ENCODE measurements at regions not wholly inside any gene's neighbourhood (a gene's known extent, or its start where the extent isn't known, plus 50 kb on each side); places are given as distances from the start of the nearest gene placed in this dataset.
A peak's percentile ranks its signal among the peaks of the same experiment; 100 is the strongest.

GRCh38 chr12:65643171-65643570, 181.1 kb upstream of the HMGA2 start:
- CTCF ChIA-PET = interaction anchor here (1.3 kb wide), 1 partner anchor 41 kb away, joined by 3 read pairs; no protein-coding TSS in a partner anchor
- Mint-ChIP-seq H3K36me3 (ENCODE audit: insufficient read depth, unreplicated experiment) (peaks cover 4% of the 10 kb centered on the region), H3K27me3 (ENCODE audit: insufficient read depth, unreplicated experiment) (no peaks in the 10 kb centered on the region), H3K9me3 (ENCODE audit: unreplicated experiment) (peaks cover 12% of the 10 kb centered on the region), H3K27ac (ENCODE audit: low read depth, unreplicated experiment) (no peak overlapping the region), H3K4me3 (ENCODE audit: unreplicated experiment) (no peak overlapping the region), H3K4me1 (ENCODE audit: insufficient read depth, unreplicated experiment) (peaks cover 28% of the 10 kb centered on the region)
- no peak for DNase-seq (ENCODE audit: unreplicated experiment)
- no peak for TF ChIP-seq CTCF (IDR thresholded peaks at IDR 0.05; ENCODE audit: unreplicated experiment)
- POLR2A ChIA-PET = no interaction called here
- no TSS peak for BruUV-seq (replicated peaks)
- intact Hi-C loops (cut with micrococcal nuclease) = no loop called here

DNA sequence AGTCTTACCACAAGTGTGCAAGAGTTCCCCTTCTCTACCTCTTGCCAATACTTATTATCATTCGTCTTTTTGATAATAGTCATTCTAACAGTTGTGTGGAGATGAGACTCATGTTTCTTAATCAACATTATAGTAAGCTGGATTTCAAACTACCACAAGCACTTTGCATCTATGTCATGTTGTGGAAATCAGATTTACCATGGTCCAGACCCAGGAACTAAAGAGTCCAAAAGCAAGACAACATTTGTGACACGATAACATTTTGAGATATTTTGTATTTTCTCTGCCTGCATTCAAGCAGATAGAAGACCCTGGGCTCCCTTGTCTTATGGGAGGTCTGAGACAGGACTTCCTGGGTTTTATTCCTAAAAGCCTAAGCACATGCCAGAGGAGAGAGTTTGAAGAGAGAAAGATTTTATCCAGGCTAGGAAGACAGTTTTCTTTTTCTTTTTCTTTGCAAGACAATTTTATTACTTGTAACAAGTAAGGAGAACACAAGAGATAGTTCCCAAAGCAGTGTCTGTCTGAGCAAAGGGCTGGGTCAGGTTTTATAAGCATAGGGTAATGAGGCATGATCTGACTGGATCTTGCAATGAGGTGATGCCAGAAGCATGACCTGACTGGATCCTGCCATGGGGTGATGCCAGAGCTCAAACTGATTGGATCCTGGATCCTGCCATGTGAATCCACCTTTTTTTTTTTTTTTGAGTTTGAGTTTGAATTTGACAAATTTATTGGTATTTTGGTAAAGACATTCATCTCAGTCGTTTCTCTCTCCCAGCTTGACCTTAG, 180.5 kb upstream of the HMGA2 start:
- BruUV-seq (replicated peaks) = TSS peak; percentile 92
- H3K4me3 Mint-ChIP-seq (ENCODE audit: unreplicated experiment) = no peak overlapping the region
- H3K9me3 Mint-ChIP-seq (ENCODE audit: unreplicated experiment) = peaks cover 12% of the 10 kb centered on the region
- no peaks in the 10 kb centered on the region for H3K27me3 Mint-ChIP-seq (ENCODE audit: insufficient read depth, unreplicated experiment)
- POLR2A ChIA-PET = no interaction called here
- peak; percentile 41 for DNase-seq (ENCODE audit: unreplicated experiment)
- intact Hi-C loops (cut with micrococcal nuclease) = no loop called here
- peaks cover 34% of the 10 kb centered on the region for H3K4me1 Mint-ChIP-seq (ENCODE audit: insufficient read depth, unreplicated experiment)
- no peak overlapping the region for H3K27ac Mint-ChIP-seq (ENCODE audit: low read depth, unreplicated experiment)
- H3K36me3 Mint-ChIP-seq (ENCODE audit: insufficient read depth, unreplicated experiment) = peaks cover 4% of the 10 kb centered on the region
- CTCF ChIA-PET = interaction anchor here (0.7 to 1.3 kb wide), 2 partner anchors 41 to 961 kb away, joined by 3 read pairs; no protein-coding TSS in a partner anchor
- no peak for TF ChIP-seq CTCF (IDR thresholded peaks at IDR 0.05; ENCODE audit: unreplicated experiment)

DNA sequence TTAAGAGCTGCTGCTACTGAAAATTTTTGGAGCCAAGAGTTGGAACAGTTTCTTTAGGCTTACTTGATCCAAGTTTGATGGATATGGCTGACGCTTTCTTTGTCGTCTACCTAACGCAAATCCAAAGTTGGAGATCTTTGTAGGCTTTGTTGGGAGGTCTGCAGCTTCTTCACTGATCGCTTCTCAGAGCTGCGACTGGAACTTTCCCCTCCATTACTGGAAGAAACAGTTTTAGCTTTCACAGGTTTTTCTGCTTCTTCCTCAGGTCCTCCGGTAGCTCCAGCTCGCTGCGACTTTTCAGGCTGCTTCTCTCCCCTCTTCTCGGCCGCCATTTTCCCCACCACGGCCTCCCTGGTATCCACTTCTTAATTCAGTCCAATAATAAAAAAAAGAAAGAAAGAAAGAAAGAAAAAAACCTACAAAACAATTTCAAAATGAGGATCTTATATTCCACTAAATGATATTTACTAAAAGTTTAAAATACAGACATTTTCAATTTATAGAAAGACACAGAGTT, 178.1 kb upstream of the HMGA2 start:
- ChIA-PET POLR2A (interaction anchor here (4.1 kb wide), 1 partner anchor 15 kb away, joined by 24 read pairs; no protein-coding TSS in a partner anchor), CTCF (interaction anchor here (0.6 kb wide), 1 partner anchor 1945 kb away, joined by 3 read pairs; no protein-coding TSS in a partner anchor)
- no peak overlapping the region for H3K27ac Mint-ChIP-seq (ENCODE audit: low read depth, unreplicated experiment)
- peaks cover 38% of the 10 kb centered on the region for H3K4me1 Mint-ChIP-seq (ENCODE audit: insufficient read depth, unreplicated experiment)
- DNase-seq (ENCODE audit: unreplicated experiment) = no peak
- peaks cover 12% of the 10 kb centered on the region for H3K9me3 Mint-ChIP-seq (ENCODE audit: unreplicated experiment)
- no TSS peak for BruUV-seq (replicated peaks)
- TF ChIP-seq CTCF (IDR thresholded peaks at IDR 0.05; ENCODE audit: unreplicated experiment) = no peak
- no peak overlapping the region for H3K4me3 Mint-ChIP-seq (ENCODE audit: unreplicated experiment)
- no peaks in the 10 kb centered on the region for H3K27me3 Mint-ChIP-seq (ENCODE audit: insufficient read depth, unreplicated experiment)
- H3K36me3 Mint-ChIP-seq (ENCODE audit: insufficient read depth, unreplicated experiment) = peaks cover 4% of the 10 kb centered on the region
- intact Hi-C loops (cut with micrococcal nuclease) = no loop called here

DNA sequence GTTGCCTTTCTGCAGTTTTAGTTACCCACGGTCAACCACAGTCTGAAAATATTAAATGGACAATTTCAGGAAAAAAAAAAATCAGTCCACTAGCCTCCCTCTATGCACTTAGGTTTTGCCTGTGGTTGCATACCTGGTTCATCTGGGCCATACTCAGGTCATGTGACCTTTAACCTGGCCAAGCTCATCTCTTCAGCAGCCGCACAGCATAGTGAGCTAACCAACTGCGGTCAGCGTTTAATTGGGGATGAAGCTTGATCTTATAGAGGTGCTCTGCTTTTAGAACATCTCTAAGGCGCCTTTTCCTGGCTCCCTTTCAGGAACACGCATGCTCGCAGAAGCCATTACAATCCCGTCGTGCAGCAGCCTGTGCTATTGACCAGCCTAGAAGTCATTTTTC, 177.2 kb upstream of the HMGA2 start:
- no TSS peak for BruUV-seq (replicated peaks)
- no peak for TF ChIP-seq CTCF (IDR thresholded peaks at IDR 0.05; ENCODE audit: unreplicated experiment)
- H3K27ac Mint-ChIP-seq (ENCODE audit: low read depth, unreplicated experiment) = no peak overlapping the region
- POLR2A ChIA-PET = interaction anchor here (2.1 to 4.1 kb wide), 3 partner anchors 11 to 16 kb away, joined by 13 to 28 read pairs (median 24); no protein-coding TSS in a partner anchor
- H3K27me3 Mint-ChIP-seq (ENCODE audit: insufficient read depth, unreplicated experiment) = no peaks in the 10 kb centered on the region
- intact Hi-C loops (cut with micrococcal nuclease) = no loop called here
- H3K4me1 Mint-ChIP-seq (ENCODE audit: insufficient read depth, unreplicated experiment) = peaks cover 31% of the 10 kb centered on the region
- CTCF ChIA-PET = interaction anchor here (0.5 to 0.7 kb wide), 2 partner anchors 390 to 749 kb away, joined by 3 read pairs; no protein-coding TSS in a partner anchor
- H3K9me3 Mint-ChIP-seq (ENCODE audit: unreplicated experiment) = peaks cover 5% of the 10 kb centered on the region
- no peak overlapping the region for H3K4me3 Mint-ChIP-seq (ENCODE audit: unreplicated experiment)
- peaks cover 4% of the 10 kb centered on the region for H3K36me3 Mint-ChIP-seq (ENCODE audit: insufficient read depth, unreplicated experiment)
- no peak for DNase-seq (ENCODE audit: unreplicated experiment)
